Heart left ventricle (tissue), 13 donors: ENCODE measurements at regions not wholly inside any gene's neighbourhood (a gene's known extent, or its start where the extent isn't known, plus 50 kb on each side); places are given as distances from the start of the nearest gene placed in this dataset.
"Not testable (repeated sequence)": the region's sequence is repeated elsewhere in the genome, so short reads cannot be mapped to it uniquely, and the experiment has no call there.

Experiments
- CTCF ChIP-seq, 12 donors: fragments of 200-600 bp; sonication (generic) in 4 of 12; IDR thresholded peaks; one replicate each; pipeline versions ENCODE4 v1.5.0 to v1.8.0; 2018 to 2022; ENCODE audit warnings: antibody characterized with exemption in 12 of 12, mild to moderate bottlenecking in 5 of 12
- POLR2A ChIP-seq, 2 donors: fragments of 450-650 bp; IDR thresholded peaks; one replicate each; pipeline ENCODE4 v1.6.1; 2017; ENCODE audit warnings: antibody characterized with exemption in 2 of 2, mild to moderate bottlenecking in 2 of 2, moderate library complexity in 2 of 2
- donor health status: ischemic (EF 13 %, LVEDD 7.1; RV severe dilation, severe dysfunction).
- donor health status: DM: no; HTN: yes; CAD: no.
- donor health status: DM: no; HTN: no; CAD: no.
- donor health status: ischemic (EF 25% LVEDD 6.9; RV normal size, moderate dysfunction).
- donor health status: ischemic (EF 25% LVEDD 5.7; RV mildly dilated, moderate dysfunction).
- donor health status: ischemic (EF 35%, LVEDD 5.7; RV mildly dilated, moderate dysfunction).
- donor health status: nonischemic (EF 11% LVEDD 7.7; RV severe dilation, severe dysfunction).
- donor health status: DM: yes; HTN: yes; CAD: no.
- donor health status: PGD.
- donor health status: ischemic (EF 29% LVEDD 5.4; RV normal size, mild dysfunction).
- donor health status: nonischemic (EF 23%, LVEDD 6.1; RV moderate dilation, normal function).

- not testable (repeated sequence) for TF ChIP-seq CTCF, POLR2A (IDR thresholded peaks at IDR 0.05)
Measured at GRCh38 chr5:100066020-100066419, 469.2 kb upstream of the FAM174A start.
